H1 (cell line): ENCODE measurements at regions not wholly inside any gene's neighbourhood (a gene's known extent, or its start where the extent isn't known, plus 50 kb on each side); places are given as distances from the start of the nearest gene placed in this dataset.

Experiments used
- POU5F1 ChIP-seq: IDR thresholded peaks from 2 replicates; pipeline ENCODE4 v1.6.1; 2011; ENCODE audit warnings: low read depth, mild to moderate bottlenecking, low read length, moderate library complexity
- RFX5 ChIP-seq: IDR thresholded peaks from 2 replicates; pipeline ENCODE4 v1.6.1; 2011; ENCODE audit warnings: low read depth, low read length, improper control_type of control experiment, borderline replicate concordance
- TF ChIP-seq, protein P1 (sequence below), 3 experiments: IDR thresholded peaks; 1 replicate in 2 of 3; 2 replicates in 1 of 3; pipeline versions ENCODE4 v1.5.1 to v1.6.1; 2011; ENCODE audit warnings: low read length in 3 of 3, mild to moderate bottlenecking in 3 of 3, inconsistent platforms in 2 of 3, low read depth in 1 of 3, moderate library complexity in 1 of 3; ENCODE audit not compliant: insufficient read depth in 1 of 3; ENCODE audit errors: control extremely low read depth in 1 of 3

- TF ChIP-seq POU5F1 (no peak), RFX5 (no peak)
- TF ChIP-seq, protein P1, sequence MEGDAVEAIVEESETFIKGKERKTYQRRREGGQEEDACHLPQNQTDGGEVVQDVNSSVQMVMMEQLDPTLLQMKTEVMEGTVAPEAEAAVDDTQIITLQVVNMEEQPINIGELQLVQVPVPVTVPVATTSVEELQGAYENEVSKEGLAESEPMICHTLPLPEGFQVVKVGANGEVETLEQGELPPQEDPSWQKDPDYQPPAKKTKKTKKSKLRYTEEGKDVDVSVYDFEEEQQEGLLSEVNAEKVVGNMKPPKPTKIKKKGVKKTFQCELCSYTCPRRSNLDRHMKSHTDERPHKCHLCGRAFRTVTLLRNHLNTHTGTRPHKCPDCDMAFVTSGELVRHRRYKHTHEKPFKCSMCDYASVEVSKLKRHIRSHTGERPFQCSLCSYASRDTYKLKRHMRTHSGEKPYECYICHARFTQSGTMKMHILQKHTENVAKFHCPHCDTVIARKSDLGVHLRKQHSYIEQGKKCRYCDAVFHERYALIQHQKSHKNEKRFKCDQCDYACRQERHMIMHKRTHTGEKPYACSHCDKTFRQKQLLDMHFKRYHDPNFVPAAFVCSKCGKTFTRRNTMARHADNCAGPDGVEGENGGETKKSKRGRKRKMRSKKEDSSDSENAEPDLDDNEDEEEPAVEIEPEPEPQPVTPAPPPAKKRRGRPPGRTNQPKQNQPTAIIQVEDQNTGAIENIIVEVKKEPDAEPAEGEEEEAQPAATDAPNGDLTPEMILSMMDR (IDR thresholded peaks at IDR 0.05; ENCODE audit: control extremely low read depth in 1 of 3, insufficient read depth in 1 of 3, low read depth in 1 of 3, low read length in 3 of 3) = no peak; a peak in 1 of 4 replicates
Measured at GRCh38 chrX:124228849-124229248, 103.6 kb upstream of the TEX13D start (continued).
